Loucy (cell line): ENCODE measurements at regions not wholly inside any gene's neighbourhood (a gene's known extent, or its start where the extent isn't known, plus 50 kb on each side); places are given as distances from the start of the nearest gene placed in this dataset.

Source experiments
- CTCF ChIP-seq: fragments of 200-600 bp; sonication (generic); conservative IDR thresholded peaks from 2 replicates; pipeline ENCODE4 v1.5.1; 2014; ENCODE audit warnings: mild to moderate bottlenecking, antibody characterized with exemption, low read length
- EZH2phosphoT487 ChIP-seq: fragments of 200-600 bp; IDR thresholded peaks from 2 replicates; pipeline ENCODE4 v1.6.1; 2018; ENCODE audit warnings: antibody characterized with exemption, mild to moderate bottlenecking, moderate library complexity, borderline replicate concordance

GRCh38 chr14:40197344-40197743 is 765.1 kb upstream of the FBXO33 start:
- no peak for TF ChIP-seq CTCF
- TF ChIP-seq EZH2phosphoT487: no peak
